ENCODE measurements at regions not wholly inside any gene's neighbourhood (a gene's known extent, or its start where the extent isn't known, plus 50 kb on each side); places are given as distances from the start of the nearest gene placed in this dataset.
"Not testable (repeated sequence)": the region's sequence is repeated elsewhere in the genome, so short reads cannot be mapped to it uniquely, and the experiment has no call there.

GRCh38 chr3:107128946-107129345 lies 248.3 kb upstream of the CCDC54 start:
- no peak for DNase-seq

GRCh38 chr3:107130089-107130700 lies 247.0 kb upstream of the CCDC54 start:
- no peak for DNase-seq

GRCh38 chr3:107132674-107133073 lies 244.6 kb upstream of the CCDC54 start:
- DNase-seq: no peak

- DNase-seq: no peak
Observed at GRCh38 chr3:107133891-107134290, 243.3 kb upstream of the CCDC54 start.

GRCh38 chr3:107142171-107142570 lies 235.1 kb upstream of the CCDC54 start:
- DNase-seq: no peak

- no peak for DNase-seq
Observed at GRCh38 chr3:107142786-107143575, 234.3 kb upstream of the CCDC54 start.

- no peak for DNase-seq
Observed at GRCh38 chr3:107150675-107151074, 226.6 kb upstream of the CCDC54 start.

GRCh38 chr3:107153981-107154380 lies 223.3 kb upstream of the CCDC54 start:
- DNase-seq: no peak

- no peak for DNase-seq
Observed at GRCh38 chr3:107172411-107172810, 204.8 kb upstream of the CCDC54 start.

- no peak for DNase-seq
Observed at GRCh38 chr3:107184375-107184774, 192.9 kb upstream of the CCDC54 start.

- no peak for DNase-seq
Observed at GRCh38 chr3:107188262-107188661, 189.0 kb upstream of the CCDC54 start.

GRCh38 chr3:107189158-107189791 lies 188.0 kb upstream of the CCDC54 start:
- no peak for DNase-seq

- no peak for DNase-seq
Observed at GRCh38 chr3:107193116-107193515, 184.1 kb upstream of the CCDC54 start.

- no peak for DNase-seq
Observed at GRCh38 chr3:107198581-107199181, 178.6 kb upstream of the CCDC54 start.

GRCh38 chr3:107201146-107201545 lies 176.1 kb upstream of the CCDC54 start:
- no peak for DNase-seq

- not testable (repeated sequence) for DNase-seq
Observed at GRCh38 chr3:107202885-107203284, 174.4 kb upstream of the CCDC54 start.

GRCh38 chr3:107204121-107204520 lies 173.1 kb upstream of the CCDC54 start:
- DNase-seq: no peak

- DNase-seq: no peak
Observed at GRCh38 chr3:107205358-107205757, 171.9 kb upstream of the CCDC54 start.

GRCh38 chr3:107206141-107206540 lies 171.1 kb upstream of the CCDC54 start:
- no peak for DNase-seq

GRCh38 chr3:107206945-107207344 lies 170.3 kb upstream of the CCDC54 start:
- no peak for DNase-seq

- DNase-seq: peak; percentile 21
Observed at GRCh38 chr3:107208100-107208499, 169.1 kb upstream of the CCDC54 start.

GRCh38 chr3:107208796-107209195 lies 168.4 kb upstream of the CCDC54 start:
- no peak for DNase-seq

- DNase-seq: no peak
Observed at GRCh38 chr3:107209302-107209990, 167.8 kb upstream of the CCDC54 start.
